Calu3 (cell line): ENCODE measurements at regions not wholly inside any gene's neighbourhood (a gene's known extent, or its start where the extent isn't known, plus 50 kb on each side); places are given as distances from the start of the nearest gene placed in this dataset.

ENCODE experiments used
- BruUV-seq: library from RNA; stranded (reverse); fragments of 400-500 nt; replicated peaks from 2 replicates; lab custom pipeline; 2021; lab: Mats Ljungman, UMichigan
- CTCF ChIA-PET: fragments of 300-600 bp; sonication (Branson Sonifier 250); formaldehyde crosslinking; loops from one replicate; lab custom pipeline; 2022; ENCODE audit warnings: antibody characterized with exemption; lab: Charles Lee
- DNase-seq: peaks from one replicate; pipeline ENCODE4 v3.0.0; 2022
- H3K27ac Mint-ChIP-seq: one replicate; pipeline ENCODE4 v1.8.0; 2022; ENCODE audit warnings: mixed read lengths; ENCODE audit not compliant: unreplicated experiment
- H3K27me3 Mint-ChIP-seq: one replicate; pipeline ENCODE4 v1.8.0; 2022; ENCODE audit warnings: mixed read lengths; ENCODE audit not compliant: unreplicated experiment
- H3K36me3 Mint-ChIP-seq: one replicate; pipeline ENCODE4 v1.8.0; 2022; ENCODE audit warnings: mild to moderate bottlenecking, moderate library complexity, mixed read lengths; ENCODE audit not compliant: insufficient read depth, unreplicated experiment
- H3K4me1 Mint-ChIP-seq: one replicate; pipeline ENCODE4 v1.8.0; 2022; ENCODE audit warnings: mild to moderate bottlenecking, low read depth, mixed read lengths; ENCODE audit not compliant: unreplicated experiment
- H3K4me3 Mint-ChIP-seq: one replicate; pipeline ENCODE4 v1.8.0; 2022; ENCODE audit warnings: mild to moderate bottlenecking, low read depth, moderate library complexity, mixed read lengths; ENCODE audit not compliant: unreplicated experiment
- H3K9me3 Mint-ChIP-seq: one replicate; pipeline ENCODE4 v1.8.0; 2022; ENCODE audit warnings: low read depth, mixed read lengths; ENCODE audit not compliant: unreplicated experiment
- CTCF ChIP-seq: fragments of 200-600 bp; IDR thresholded peaks from one replicate; pipeline ENCODE4 v1.8.0; 2022; ENCODE audit warnings: antibody characterized with exemption; ENCODE audit not compliant: unreplicated experiment
- intact Hi-C: fragments of 100-400 bp; cut with micrococcal nuclease; formaldehyde crosslinking; loops from one replicate; pipeline ENCODE4 v1.10.0; 2022; ENCODE audit not compliant: unreplicated experiment

GRCh38 chr12:42003031-42003430, 141.6 kb downstream of the GXYLT1 start:
- Mint-ChIP-seq H3K4me1 (no peaks in the 10 kb centered on the region), H3K27ac (no peak overlapping the region), H3K36me3 (no peaks in the 10 kb centered on the region), H3K27me3 (no peaks in the 10 kb centered on the region), H3K4me3 (no peak overlapping the region), H3K9me3 (no peaks in the 10 kb centered on the region)
- BruUV-seq: no TSS peak
- CTCF ChIA-PET: no interaction called here
- no peak for DNase-seq
- no peak for TF ChIP-seq CTCF
- intact Hi-C loops: no loop called here

- no peaks in the 10 kb centered on the region for H3K4me1 Mint-ChIP-seq
- no peaks in the 10 kb centered on the region for H3K36me3 Mint-ChIP-seq
- no peaks in the 10 kb centered on the region for H3K27me3 Mint-ChIP-seq
- H3K4me3 Mint-ChIP-seq: no peak overlapping the region
- H3K27ac Mint-ChIP-seq: no peak overlapping the region
- no peak for DNase-seq
- intact Hi-C loops: no loop called here
- TF ChIP-seq CTCF: no peak
- H3K9me3 Mint-ChIP-seq: no peaks in the 10 kb centered on the region
- CTCF ChIA-PET: no interaction called here
- no TSS peak for BruUV-seq
Measured at GRCh38 chr12:42002563-42002962, 142.1 kb downstream of the GXYLT1 start.

- no peak for DNase-seq
- Mint-ChIP-seq H3K4me3 (no peak overlapping the region), H3K4me1 (no peaks in the 10 kb centered on the region), H3K9me3 (no peaks in the 10 kb centered on the region), H3K36me3 (peaks cover 5% of the 10 kb centered on the region), H3K27me3 (no peaks in the 10 kb centered on the region), H3K27ac (no peak overlapping the region)
- CTCF ChIA-PET: no interaction called here
- intact Hi-C loops: no loop called here
- TF ChIP-seq CTCF: no peak
- no TSS peak for BruUV-seq
Measured at GRCh38 chr12:41998436-41998835, 146.2 kb downstream of the GXYLT1 start.

- CTCF ChIA-PET: interaction anchor here (0.5 kb wide), 1 partner anchor 1042 kb away, joined by 5 read pairs; no protein-coding TSS in a partner anchor
- peaks cover 11% of the 10 kb centered on the region for H3K4me1 Mint-ChIP-seq
- BruUV-seq: no TSS peak
- no peak overlapping the region for H3K27ac Mint-ChIP-seq
- H3K4me3 Mint-ChIP-seq: no peak overlapping the region
- peaks cover 5% of the 10 kb centered on the region for H3K36me3 Mint-ChIP-seq
- DNase-seq: no peak
- intact Hi-C loops: no loop called here
- no peak for TF ChIP-seq CTCF
- H3K9me3 Mint-ChIP-seq: no peaks in the 10 kb centered on the region
- no peaks in the 10 kb centered on the region for H3K27me3 Mint-ChIP-seq
Measured at GRCh38 chr12:41993283-41993682, 151.4 kb downstream of the GXYLT1 start.
